EH (cell line): ENCODE measurements at regions not wholly inside any gene's neighbourhood (a gene's known extent, or its start where the extent isn't known, plus 50 kb on each side); places are given as distances from the start of the nearest gene placed in this dataset.

Experiments used
- DNase-seq: peaks from one replicate; pipeline ENCODE4 v3.0.0-alpha.2; 2015; ENCODE audit warnings: low read depth

DNA sequence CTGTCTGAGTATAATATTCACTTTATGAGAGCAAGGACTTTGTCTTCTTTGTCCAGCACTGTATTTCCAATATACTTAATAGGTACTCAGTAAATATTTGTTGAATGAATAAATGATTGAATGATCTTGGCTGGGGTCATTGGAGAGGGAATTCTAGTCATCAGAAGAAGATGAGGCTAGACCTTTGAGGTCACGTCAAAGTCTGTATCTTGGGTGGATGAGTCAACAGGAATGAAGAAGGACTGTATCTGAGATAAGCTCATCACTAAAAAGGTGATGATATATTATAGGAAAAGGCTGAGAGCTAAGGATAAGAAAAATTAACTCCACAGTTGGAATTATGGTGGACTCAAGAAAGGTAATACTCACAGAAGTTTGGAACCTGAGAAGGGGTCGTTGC is 125.1 kb upstream of the MAGI3 start:
- DNase-seq: no peak

DNA sequence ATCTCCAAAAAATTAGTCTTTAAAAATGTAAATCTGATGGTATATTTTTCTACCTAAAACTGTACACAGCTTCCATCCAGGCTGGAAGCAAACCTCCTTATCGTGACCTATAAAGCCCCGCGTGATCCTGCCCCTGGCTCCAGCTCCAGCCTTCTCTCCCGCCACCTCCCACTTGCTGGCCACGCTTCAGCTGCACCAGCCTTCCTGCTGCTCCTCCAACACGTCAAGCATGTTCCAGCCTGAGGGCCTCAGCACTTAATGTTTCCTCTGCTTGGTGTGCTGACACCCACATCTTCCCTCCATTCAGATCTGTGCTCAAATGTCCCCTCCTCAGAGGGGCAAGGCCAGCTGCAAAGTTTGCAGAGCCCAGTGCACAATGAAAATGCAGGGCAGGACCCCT is 123.5 kb upstream of the MAGI3 start:
- DNase-seq: no peak

DNA sequence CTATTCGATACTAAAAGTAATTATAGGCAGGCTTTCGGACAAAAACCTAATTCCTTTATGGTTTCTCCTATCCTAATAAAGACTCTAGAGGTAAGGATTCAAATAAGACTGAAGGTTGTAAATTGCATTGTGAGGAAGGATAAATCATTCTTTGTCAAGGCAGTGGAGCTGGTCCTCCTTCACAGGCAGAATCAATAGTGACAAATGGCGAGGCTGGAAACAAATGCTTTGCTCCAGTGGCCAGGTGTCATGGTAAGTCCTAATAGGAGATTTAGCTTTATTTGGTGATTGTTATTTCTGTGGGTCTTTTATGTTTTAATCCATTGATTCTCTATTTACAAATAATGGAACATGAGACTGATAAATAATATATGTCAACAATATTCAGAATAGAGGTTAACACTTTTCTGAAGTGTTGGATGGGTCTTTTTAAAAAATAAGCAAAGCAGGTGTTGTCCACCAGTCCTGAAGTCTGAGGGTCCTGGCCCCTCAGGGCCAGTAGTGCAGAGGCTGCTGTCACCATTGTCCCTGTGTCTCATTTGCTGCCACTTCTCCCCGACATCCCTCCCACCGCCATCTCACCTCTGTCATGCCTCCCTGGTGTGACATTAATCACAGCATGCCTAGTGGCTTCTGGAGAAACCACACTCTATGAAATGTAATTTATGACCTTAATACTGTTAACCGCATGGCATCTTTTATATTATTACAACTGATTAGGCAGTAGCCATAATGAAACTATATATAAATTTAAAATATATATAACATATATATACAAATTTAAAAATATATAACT is 120.9 kb upstream of the MAGI3 start:
- no peak for DNase-seq

DNA sequence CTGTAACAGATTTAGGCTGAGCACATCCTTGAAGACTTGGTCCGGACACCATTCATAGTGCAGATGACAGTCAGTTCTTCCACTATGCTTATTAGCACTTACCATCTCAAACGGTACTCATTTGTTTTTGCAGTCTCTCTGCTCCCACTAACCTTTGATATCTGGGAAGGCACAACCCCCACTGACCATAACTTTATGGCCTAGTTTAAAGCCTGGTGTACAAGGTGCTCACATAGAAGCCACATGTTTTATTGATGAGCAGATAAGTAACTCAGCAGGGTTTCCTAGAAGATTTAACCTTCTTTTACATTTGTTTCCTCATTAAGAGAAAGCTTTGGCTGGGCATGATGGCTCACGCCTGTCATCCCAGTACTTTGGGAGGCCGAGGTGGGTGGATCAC is 119.3 kb upstream of the MAGI3 start:
- no peak for DNase-seq

DNA sequence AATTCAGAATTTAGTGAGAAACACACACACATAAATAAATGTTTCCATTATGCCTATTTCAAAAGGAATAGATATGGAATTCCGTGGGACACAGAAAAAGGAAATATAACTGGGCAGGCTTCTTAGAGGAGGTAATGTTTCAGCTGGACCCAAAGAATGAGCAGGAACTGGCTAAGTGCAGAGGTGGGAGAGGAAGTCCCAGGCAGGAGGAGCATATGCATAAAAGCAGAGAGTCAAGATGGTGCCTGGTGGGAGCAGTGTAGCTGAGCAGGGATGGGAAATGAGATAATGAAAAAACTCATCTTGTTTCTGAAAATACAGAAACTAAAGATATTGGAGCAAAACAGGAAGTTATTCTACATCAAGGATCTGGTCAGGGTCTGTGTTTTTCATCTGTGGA is 115.2 kb upstream of the MAGI3 start:
- DNase-seq: no peak

DNA sequence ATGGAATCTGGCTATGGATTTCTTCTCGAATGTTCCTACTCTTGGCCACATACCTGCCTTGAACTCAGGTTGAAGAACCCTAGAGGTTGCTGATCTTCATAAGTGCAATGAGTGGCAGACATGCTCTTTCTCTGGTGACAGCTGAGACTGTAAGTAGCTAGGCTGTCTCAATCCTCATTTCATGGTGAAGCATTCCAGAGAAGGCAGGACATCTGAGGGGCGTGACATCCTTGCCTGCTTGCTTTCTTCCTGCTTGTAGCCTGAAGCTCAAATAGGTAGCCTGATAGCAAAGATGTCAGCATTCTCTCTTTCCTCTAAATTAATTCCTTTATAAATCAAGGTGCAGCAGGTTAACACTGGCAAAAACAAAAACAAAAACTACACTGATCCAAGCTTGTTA is 114.6 kb upstream of the MAGI3 start:
- no peak for DNase-seq

DNA sequence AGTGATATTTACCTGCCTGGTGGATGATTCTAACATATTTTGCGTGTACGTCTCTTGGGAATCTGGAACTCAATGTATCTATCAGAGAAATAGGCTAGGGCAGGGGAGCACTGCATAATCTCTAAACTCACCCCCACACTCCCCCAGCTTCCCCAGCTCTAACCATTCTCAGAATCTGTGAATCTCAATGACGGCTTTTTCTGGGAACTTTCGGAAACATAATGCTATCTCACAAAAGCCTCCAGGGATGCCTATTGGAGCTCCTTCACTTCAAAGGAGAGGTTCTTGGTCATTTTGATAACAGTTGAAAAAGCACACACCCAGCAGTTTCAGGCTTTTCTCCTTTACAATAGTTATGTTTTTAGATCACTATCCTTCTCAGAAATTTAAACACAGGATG is 113.8 kb upstream of the MAGI3 start:
- DNase-seq: no peak

DNA sequence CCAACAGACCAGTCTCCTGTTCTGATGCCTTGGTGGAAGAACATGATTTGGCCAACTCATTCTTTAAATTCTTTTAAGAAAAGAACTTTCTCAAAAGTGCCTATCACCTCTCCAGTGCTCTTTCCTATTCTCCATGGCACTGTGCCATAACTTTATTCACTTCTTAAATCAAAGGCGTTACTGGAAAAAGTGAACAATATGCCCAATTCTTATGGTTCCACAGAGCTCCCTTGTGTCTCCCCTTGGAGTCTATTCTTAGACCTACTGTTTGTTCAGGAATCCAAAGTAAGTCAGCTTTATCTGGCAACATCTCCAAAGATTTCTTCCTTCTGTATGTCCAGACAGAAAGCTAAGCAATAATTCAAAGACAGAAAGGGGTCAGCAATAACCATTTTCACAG is 111.9 kb upstream of the MAGI3 start:
- no peak for DNase-seq

DNA sequence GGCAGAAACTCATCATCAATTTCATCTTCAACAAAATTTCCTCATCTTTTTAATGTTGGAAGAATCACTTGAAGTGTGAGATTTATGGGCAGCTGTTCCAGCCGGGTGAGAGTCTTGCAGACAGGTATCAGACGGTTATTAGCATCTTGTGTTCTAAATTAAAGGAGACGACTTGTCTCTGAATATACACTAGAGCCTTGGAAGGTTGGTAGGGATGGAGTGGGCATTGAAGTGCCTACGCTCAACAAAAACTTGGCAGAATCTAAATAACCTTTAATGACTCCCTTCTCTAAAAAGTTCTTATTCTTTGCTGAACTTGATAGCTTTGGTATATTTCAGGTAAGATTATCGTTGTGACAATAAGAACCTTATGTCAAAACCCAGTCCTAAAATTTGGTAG is 111.5 kb upstream of the MAGI3 start:
- no peak for DNase-seq

DNA sequence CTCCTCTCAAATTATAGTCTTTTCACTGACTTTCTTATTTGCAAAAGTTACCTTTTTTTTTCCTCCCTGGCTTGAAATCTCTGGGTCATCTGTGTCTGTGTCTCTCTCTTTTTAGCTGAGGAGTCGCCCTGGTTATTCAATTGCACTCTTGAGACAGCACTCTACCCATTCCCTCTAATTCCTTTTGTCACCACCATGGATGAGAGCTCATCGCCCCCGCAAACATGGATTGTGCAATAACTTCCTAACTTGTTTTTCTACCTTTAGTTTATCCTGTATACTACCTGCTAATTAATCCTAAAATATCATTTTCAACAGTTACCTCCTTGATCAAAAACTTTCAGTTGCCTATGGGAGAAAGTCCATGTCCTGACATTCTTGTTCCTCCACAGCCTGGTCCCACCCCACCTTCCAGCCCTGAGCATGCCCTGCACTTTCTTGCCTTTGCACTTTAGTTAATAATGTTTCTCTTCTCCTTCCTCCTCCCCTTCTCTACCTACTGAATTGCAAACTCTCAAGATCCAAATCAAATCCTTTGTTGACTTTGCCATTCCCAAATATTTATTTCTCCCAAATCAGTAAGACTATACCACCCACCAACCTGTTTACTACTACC is 110.4 kb upstream of the MAGI3 start:
- no peak for DNase-seq

DNA sequence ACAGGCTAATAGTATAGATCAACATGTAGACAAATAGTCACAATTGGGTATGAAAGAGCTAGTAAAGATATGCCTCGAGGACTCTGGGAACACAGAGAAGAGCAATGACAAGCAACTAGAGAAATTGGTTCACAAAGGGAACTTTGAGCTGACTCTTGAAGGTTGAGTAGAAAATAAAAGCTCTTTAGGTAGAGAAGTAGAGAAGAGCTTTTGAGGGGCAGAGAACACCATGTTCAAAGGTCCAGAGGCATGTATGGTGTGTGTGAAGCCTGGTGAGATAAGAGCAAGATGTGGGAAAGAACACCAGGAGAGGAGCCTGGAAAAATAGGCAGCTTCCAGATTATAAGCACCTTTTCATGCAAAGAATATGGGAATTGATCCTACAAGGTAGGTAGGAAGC is 109.7 kb upstream of the MAGI3 start:
- no peak for DNase-seq

DNA sequence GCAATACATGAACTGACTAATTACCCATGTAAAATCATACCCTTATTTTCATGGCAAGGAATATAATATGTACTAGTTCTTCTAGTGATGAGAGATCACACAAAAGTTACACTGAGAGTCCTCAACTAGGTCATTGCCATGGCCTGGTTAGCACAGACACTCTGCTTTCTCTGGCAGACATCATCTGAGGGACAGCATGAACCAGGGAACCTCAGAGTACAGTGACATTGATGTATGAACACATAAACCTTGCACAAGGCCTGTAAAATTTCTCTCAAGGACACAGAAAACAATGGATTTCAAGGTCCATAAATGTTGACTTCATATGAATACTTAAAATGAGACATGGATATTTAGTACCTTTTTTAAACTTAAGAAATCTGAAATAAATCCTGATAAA is 108.8 kb upstream of the MAGI3 start:
- no peak for DNase-seq

DNA sequence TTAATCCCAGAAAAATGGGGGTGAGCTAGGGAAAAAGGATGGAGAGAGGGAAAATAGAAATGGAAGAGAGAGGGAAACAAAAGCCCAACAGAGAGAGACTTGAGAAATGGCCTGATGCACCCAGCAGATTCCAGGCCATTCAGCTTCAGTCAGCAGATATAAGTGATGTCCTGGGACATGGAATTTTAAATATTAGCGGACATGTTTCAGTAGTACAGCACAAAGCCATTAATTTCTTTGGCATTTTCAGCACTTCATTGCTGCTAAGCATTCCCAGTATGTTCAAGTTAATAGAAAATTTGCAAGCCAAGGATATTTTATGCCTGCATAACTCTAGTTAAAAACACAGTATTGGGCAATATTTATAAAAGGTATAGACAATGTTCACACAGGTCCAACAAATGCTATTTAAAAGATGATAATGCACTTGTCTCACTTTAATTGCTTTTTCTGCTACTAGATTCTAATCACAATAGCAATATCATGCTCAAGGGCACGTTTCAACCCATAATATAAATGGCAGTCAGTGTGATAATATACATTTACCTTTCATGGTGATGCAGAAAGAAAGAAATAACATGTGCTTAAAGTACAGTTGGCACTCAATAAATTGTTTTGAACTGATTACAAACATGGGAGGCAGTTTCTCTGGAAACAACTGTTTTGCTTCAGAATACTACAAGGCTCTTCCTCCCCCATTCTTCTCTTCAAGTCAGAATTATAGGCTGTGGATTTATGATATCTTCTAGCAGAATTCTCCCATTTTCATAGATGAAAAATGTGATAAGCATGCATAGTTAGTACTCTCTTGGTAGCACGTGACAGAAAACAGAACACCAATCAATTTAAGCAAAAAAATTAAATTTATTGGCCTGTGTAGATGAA is 108.1 kb upstream of the MAGI3 start:
- no peak for DNase-seq

DNA sequence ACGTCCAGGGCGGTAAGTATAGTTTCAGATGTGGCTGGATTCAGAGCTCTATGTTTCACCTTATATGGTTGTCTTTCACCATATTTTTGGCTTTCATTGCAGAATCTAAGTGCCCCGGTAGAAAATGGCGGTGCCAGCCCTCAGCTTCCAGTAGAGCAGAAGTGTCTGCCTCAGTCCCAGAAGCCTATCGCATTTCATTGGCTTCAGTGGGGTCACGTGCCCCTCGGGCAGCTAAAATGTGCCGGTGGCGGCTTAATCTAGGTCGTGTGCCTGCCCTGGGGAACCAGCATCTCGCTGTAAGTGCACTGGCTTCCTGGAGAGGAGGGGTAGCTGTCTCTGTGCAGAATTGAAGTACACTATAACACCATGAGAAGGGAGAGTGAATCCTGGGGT is 107.4 kb upstream of the MAGI3 start:
- no peak for DNase-seq

DNA sequence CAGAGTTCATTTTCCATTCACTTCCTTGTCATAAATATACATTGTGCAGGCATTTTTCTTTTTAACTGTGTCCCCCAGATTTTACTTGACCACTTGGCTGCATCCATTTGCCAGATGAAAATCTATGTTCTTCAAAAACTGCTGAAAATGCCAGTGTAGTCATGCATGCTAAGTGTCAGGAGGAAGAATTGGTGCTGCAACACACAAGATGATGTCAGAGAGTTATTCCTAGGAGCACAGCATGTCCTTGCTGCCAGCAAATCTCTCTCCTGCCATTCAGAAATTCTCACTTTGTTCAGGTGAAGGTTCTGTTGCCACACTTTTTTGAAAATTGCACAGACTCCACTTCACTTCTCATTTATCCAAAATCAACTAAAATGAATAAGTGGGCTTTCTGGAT is 106.4 kb upstream of the MAGI3 start:
- no peak for DNase-seq

DNA sequence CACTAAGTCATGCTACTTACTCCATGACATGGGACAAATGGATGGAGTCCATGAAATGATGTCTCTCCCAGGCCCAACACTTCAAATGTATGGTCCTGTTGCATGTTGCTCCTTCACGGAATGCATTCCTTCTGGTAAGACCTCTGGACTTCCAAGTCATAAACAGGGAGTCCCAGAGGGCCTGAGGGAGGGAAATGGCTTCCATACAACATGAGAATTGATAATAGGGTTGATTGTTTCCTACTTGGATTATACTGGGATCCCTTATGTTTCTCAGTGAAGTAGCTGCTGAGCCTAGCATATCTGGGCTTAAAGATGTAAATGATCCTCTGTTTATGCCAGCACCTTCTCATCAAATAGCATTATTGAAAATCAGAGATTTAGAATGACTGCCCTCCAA is 104.2 kb upstream of the MAGI3 start:
- no peak for DNase-seq

DNA sequence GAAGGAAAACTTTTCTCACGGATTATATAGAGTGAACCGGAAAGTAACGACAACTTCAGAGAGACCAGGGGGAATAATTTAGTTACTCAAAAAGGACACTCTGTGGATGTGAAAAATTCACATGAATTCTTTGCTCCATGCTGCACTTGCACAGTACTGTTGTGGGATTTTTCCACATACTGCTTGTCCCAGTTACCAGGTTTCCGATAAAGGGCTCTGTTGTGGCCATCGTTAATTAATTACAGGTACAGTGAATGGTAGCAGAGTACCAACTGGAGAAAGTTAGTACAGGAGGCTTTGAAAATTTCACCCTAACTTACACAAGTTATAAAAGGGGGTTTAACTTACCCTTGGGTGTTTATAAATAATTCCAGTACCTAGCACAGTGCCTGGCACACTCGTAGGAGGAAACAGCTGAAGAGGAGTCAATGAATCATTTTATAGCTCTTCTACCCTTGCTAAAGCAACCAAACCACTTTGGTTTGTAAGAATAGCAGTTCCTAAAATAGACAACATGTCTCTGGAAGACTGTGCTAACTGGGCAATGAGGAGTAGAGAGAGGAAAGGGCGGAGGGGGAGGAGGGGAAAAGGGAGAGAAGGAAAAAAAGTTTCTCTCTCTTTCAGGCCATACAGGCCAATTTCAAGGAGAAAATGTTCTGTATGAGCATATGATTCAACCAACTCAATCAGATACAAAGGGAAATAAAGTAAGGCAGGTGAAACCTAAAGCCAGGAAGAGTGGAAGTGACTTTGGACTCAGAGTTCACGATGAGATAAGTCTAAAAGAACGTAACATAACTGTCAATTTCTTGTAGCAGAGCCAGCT is 98.3 kb upstream of the MAGI3 start:
- DNase-seq: no peak

DNA sequence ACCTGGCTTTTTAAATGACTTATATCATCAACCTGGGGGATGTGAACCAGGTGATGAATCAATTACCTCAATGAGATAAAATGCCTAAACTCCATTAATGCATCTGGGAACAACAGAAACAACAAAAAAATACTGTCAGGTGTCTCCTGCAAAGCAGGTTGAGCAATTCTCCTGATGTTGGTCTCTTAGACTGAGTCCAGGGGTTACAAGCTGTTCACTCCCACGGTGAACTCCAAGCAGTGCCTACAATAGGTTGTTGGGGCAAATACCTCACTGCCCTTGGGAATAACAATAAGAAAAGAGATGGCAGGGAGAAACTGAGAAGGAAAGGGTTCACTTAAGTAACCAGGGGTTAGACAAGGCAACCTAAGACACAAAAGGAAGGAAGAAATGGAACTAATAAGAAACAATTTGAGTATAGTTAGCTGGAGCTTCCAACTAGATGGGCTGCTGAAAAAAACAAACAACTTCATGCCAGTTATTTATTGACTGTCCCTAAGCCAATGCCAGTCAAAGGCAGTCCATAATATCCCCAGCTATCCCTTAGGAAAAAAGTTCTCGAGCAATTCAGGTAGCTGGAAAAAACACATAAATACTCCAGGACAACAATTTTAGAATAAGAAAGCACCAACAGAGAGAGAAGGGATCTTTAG is 97.6 kb upstream of the MAGI3 start:
- DNase-seq: no peak

DNA sequence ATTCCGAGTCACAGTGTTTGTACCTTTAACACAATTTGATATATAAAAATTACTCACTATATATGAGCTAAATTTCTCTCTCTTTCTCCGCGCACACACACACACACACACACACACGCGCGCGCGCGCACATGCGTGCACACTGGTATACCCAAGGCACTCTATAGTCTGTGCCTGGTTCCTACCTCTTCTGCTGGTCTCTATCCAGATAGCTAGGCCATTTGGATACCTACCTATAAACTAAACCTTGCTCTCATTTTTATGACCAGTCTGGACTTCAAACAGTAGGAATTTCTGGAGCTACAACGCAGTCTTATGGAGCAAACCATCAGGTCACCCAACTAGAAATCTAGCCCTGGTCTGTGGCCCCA is 97.1 kb upstream of the MAGI3 start:
- DNase-seq: no peak

DNA sequence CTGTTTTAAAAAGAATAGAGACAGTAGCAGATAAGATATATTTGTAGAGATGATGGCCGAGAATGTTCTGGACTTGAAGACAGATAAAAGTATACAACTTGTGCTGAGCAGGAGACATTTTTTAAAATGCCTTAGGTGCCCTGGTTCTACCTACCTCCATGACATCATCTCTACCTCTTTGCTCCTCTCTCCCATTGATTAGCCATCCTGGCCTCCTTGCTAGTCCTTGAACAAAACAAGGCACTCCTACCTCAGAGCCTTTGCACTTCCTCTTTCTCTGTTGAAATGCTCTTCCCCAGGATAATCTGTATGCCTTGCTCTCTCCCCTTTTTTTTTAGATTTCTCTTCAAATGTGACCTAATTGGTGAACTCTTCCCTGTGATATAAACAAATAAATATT is 92.6 kb upstream of the MAGI3 start:
- DNase-seq: no peak

DNA sequence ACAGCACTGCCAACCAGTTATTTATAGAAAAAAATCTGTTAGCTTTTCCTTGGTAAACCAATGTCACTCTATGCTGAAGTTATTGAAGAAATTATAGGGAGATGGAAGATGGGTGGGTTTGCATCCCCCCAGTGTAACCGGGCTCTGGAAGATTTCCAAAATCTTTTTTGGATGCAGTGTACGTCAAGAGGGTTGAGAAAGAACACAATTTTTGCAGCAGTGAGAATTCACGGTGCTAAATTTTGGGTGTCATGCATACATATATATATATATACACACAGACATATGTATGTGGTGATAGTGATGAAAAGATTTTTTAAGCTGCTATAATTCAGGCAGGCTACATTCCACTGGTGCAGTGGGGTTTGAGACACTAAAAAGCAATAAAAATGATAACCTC is 91.4 kb upstream of the MAGI3 start:
- DNase-seq: no peak

DNA sequence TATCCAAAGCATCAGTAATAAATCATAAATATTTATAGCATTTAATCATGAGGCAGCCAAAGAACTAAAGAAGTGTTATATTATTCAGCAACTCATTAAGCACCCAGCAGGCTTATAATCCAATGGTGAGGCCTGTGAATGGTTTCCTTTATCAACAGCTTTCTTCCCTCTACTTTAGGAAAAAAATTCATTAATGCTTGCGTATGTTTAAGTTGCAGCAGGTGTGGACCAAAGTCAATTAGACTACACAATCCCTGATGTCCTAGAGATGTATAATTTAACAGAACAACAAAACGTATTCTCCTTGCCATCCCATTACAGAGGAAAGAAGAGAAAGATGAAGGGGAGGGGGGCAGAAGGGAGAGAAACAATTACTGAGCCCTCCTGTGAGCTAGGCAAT is 87.7 kb upstream of the MAGI3 start:
- DNase-seq: no peak
